HFFc6 (cell line): ENCODE measurements at regions not wholly inside any gene's neighbourhood (a gene's known extent, or its start where the extent isn't known, plus 50 kb on each side); places are given as distances from the start of the nearest gene placed in this dataset.
"Not testable (repeated sequence)": the region's sequence is repeated elsewhere in the genome, so short reads cannot be mapped to it uniquely, and the experiment has no call there.

Experiments
- DNase-seq: peaks from one replicate; pipeline ENCODE4 v3.0.0-alpha.2; 2018
- H3K27ac Mint-ChIP-seq: 2 replicates; pipeline ENCODE4 v1.8.0; 2020; ENCODE audit warnings: mild to moderate bottlenecking, mixed read lengths
- H3K27me3 Mint-ChIP-seq: 2 replicates; pipeline ENCODE4 v1.8.0; 2021; ENCODE audit warnings: mild to moderate bottlenecking, moderate library complexity, mixed read lengths; ENCODE audit not compliant: insufficient read depth
- H3K36me3 Mint-ChIP-seq: 2 replicates; pipeline ENCODE4 v1.8.0; 2021; ENCODE audit warnings: low read depth, mixed read lengths
- H3K4me1 Mint-ChIP-seq: 2 replicates; pipeline ENCODE4 v1.8.0; 2020; ENCODE audit warnings: low read depth, mixed read lengths
- H3K4me3 Mint-ChIP-seq: 2 replicates; pipeline ENCODE4 v1.8.0; 2020; ENCODE audit warnings: mild to moderate bottlenecking, moderate library complexity, mixed read lengths
- H3K9me3 Mint-ChIP-seq: 2 replicates; pipeline ENCODE4 v1.8.0; 2020; ENCODE audit warnings: mild to moderate bottlenecking, mixed read lengths
- CTCF ChIP-seq: fragments of 200-600 bp; sonication (generic); IDR thresholded peaks from 2 replicates; pipeline ENCODE4 v1.5.0; 2021; ENCODE audit warnings: antibody characterized with exemption, mild to moderate bottlenecking

- Mint-ChIP-seq H3K4me3 (no peak overlapping the region), H3K27me3 (no peaks in the 10 kb centered on the region), H3K4me1 (no peaks in the 10 kb centered on the region), H3K27ac (no peak overlapping the region), H3K9me3 (no peaks in the 10 kb centered on the region), H3K36me3 (no peaks in the 10 kb centered on the region)
- no peak for TF ChIP-seq CTCF
- no peak for DNase-seq
Measured at GRCh38 chr4:126532527-126532926, 1100.2 kb upstream of the INTU start.

GRCh38 chr4:126533146-126533805 lies 1099.5 kb upstream of the INTU start:
- no peaks in the 10 kb centered on the region for H3K27me3 Mint-ChIP-seq
- H3K27ac Mint-ChIP-seq, result no peak overlapping the region

GRCh38 chr4:126539771-126540170 lies 1093.0 kb upstream of the INTU start:
- H3K4me3 Mint-ChIP-seq, result no peak overlapping the region
- H3K4me1 Mint-ChIP-seq, result no peaks in the 10 kb centered on the region
- H3K27ac Mint-ChIP-seq, result no peak overlapping the region
- DNase-seq, result no peak
- no peak for TF ChIP-seq CTCF
- H3K36me3 Mint-ChIP-seq, result no peaks in the 10 kb centered on the region
- H3K9me3 Mint-ChIP-seq, result no peaks in the 10 kb centered on the region
- no peaks in the 10 kb centered on the region; the same call in 1 of the 2 replicates for H3K27me3 Mint-ChIP-seq

More at GRCh38 chr4:126533146-126533805, 1099.5 kb upstream of the INTU start:
- H3K9me3 Mint-ChIP-seq, result no peaks in the 10 kb centered on the region
- no peak for TF ChIP-seq CTCF
- H3K36me3 Mint-ChIP-seq, result no peaks in the 10 kb centered on the region
- no peak for DNase-seq
- no peak overlapping the region for H3K4me3 Mint-ChIP-seq
- H3K4me1 Mint-ChIP-seq, result no peaks in the 10 kb centered on the region

GRCh38 chr4:126541820-126542219 lies 1090.9 kb upstream of the INTU start:
- no peaks in the 10 kb centered on the region for H3K36me3 Mint-ChIP-seq
- no peaks in the 10 kb centered on the region for H3K9me3 Mint-ChIP-seq
- no peaks in the 10 kb centered on the region; the same call in 1 of the 2 replicates for H3K27me3 Mint-ChIP-seq
- no peak for TF ChIP-seq CTCF
- H3K27ac Mint-ChIP-seq, result no peak overlapping the region
- no peak for DNase-seq
- no peaks in the 10 kb centered on the region for H3K4me1 Mint-ChIP-seq
- H3K4me3 Mint-ChIP-seq, result no peak overlapping the region

- no peaks in the 10 kb centered on the region; the same call in 1 of the 2 replicates for H3K27me3 Mint-ChIP-seq
- no peaks in the 10 kb centered on the region for H3K9me3 Mint-ChIP-seq
- no peak overlapping the region for H3K4me3 Mint-ChIP-seq
- no peak for DNase-seq
- no peaks in the 10 kb centered on the region for H3K36me3 Mint-ChIP-seq
- no peak overlapping the region for H3K27ac Mint-ChIP-seq
- no peak for TF ChIP-seq CTCF
- H3K4me1 Mint-ChIP-seq, result no peaks in the 10 kb centered on the region
Measured at GRCh38 chr4:126544276-126544675, 1088.5 kb upstream of the INTU start.

GRCh38 chr4:126546197-126546596 lies 1086.6 kb upstream of the INTU start:
- H3K9me3 Mint-ChIP-seq, H3K27ac Mint-ChIP-seq: not testable (repeated sequence)

More at GRCh38 chr4:126546197-126546596, 1086.6 kb upstream of the INTU start:
- DNase-seq, H3K36me3 Mint-ChIP-seq, H3K4me1 Mint-ChIP-seq, H3K4me3 Mint-ChIP-seq, H3K27me3 Mint-ChIP-seq: not testable (repeated sequence)
